HL-60 (cell line): ENCODE measurements at regions not wholly inside any gene's neighbourhood (a gene's known extent, or its start where the extent isn't known, plus 50 kb on each side); places are given as distances from the start of the nearest gene placed in this dataset.
"Not testable (repeated sequence)": the region's sequence is repeated elsewhere in the genome, so short reads cannot be mapped to it uniquely, and the experiment has no call there.

Experiments
- POLR2AphosphoS5 ChIP-seq: IDR thresholded peaks from 2 replicates; pipeline ENCODE4 v1.6.1; 2012; ENCODE audit warnings: low read depth
- REST ChIP-seq: IDR thresholded peaks from 2 replicates; pipeline ENCODE4 v1.6.1; 2012; ENCODE audit warnings: low read depth; ENCODE audit not compliant: insufficient replicate concordance
- TF ChIP-seq, protein P1 (sequence below): IDR thresholded peaks from one replicate; pipeline ENCODE4 v1.5.1; 2011; ENCODE audit warnings: low read length, control low read depth, inconsistent platforms; ENCODE audit not compliant: insufficient read depth

- TF ChIP-seq, protein P1, sequence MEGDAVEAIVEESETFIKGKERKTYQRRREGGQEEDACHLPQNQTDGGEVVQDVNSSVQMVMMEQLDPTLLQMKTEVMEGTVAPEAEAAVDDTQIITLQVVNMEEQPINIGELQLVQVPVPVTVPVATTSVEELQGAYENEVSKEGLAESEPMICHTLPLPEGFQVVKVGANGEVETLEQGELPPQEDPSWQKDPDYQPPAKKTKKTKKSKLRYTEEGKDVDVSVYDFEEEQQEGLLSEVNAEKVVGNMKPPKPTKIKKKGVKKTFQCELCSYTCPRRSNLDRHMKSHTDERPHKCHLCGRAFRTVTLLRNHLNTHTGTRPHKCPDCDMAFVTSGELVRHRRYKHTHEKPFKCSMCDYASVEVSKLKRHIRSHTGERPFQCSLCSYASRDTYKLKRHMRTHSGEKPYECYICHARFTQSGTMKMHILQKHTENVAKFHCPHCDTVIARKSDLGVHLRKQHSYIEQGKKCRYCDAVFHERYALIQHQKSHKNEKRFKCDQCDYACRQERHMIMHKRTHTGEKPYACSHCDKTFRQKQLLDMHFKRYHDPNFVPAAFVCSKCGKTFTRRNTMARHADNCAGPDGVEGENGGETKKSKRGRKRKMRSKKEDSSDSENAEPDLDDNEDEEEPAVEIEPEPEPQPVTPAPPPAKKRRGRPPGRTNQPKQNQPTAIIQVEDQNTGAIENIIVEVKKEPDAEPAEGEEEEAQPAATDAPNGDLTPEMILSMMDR: not testable (repeated sequence)
- TF ChIP-seq REST, POLR2AphosphoS5: not testable (repeated sequence)
These were observed 3999.6 kb upstream of the TPTE start for GRCh38 chr21:6521777-6522176.
